ENCODE measurements at regions not wholly inside any gene's neighbourhood (a gene's known extent, or its start where the extent isn't known, plus 50 kb on each side); places are given as distances from the start of the nearest gene placed in this dataset.

DNA sequence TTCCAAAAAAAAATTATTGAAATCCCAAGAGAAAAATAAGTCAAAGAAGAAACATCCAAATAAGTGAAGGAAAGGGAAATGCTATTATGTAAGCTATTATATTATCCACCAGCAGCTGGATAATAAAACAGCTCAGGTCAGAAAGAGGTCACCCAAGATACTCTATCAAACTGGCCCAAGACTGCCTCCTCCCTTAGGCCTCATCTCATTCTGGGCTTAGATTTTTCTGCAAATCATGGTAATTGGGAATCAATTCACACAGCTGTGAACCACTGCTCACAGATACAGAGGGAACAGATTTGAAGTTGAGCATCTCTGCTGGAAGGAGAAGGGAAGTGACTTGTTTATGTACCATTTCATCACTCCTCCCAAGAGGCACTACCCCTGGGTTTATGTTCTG is 294.6 kb upstream of the DPPA4 start:
- Histone ChIP-seq H3K27ac (no peak overlapping the region), H3K4me1 (no peaks in the 10 kb centered on the region), H3K9me3 (no peaks in the 10 kb centered on the region), H3K4me3 (no peak overlapping the region), H3K27me3 (no peaks in the 10 kb centered on the region), H3K36me3 (no peaks in the 10 kb centered on the region)
- TF ChIP-seq, protein P1, sequence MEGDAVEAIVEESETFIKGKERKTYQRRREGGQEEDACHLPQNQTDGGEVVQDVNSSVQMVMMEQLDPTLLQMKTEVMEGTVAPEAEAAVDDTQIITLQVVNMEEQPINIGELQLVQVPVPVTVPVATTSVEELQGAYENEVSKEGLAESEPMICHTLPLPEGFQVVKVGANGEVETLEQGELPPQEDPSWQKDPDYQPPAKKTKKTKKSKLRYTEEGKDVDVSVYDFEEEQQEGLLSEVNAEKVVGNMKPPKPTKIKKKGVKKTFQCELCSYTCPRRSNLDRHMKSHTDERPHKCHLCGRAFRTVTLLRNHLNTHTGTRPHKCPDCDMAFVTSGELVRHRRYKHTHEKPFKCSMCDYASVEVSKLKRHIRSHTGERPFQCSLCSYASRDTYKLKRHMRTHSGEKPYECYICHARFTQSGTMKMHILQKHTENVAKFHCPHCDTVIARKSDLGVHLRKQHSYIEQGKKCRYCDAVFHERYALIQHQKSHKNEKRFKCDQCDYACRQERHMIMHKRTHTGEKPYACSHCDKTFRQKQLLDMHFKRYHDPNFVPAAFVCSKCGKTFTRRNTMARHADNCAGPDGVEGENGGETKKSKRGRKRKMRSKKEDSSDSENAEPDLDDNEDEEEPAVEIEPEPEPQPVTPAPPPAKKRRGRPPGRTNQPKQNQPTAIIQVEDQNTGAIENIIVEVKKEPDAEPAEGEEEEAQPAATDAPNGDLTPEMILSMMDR (IDR thresholded peaks at IDR 0.05) = no peak
- no peak for TF ChIP-seq POLR2A (IDR thresholded peaks at IDR 0.05)
- no peak for DNase-seq
- intact Hi-C loops (cut with DNase I; ENCODE audit: low total_unique reads) = no loop called here

DNA sequence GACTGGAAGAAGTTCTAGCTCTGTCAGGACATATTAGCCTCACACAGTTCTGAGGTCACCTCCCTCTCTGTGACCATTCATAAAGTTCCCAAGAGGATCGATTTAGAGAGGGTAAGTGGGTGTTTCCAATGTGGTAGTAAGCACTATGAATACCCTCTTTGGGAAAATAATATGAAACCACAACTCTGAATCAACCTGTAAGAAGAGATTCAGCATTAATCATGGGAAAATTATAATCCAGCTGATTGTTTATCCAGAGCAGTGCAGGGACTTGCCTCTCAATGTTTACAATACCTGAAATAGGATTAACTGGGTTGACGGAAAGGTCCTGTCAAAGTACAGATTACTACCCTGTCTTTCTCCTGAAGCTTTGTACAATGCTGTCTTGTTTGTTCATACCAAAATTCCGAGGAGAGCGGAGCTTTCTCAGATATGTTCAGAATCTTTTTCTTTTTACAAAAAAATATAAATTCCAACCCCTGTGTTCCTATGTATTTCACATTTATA is 302.9 kb upstream of the DPPA4 start:
- H3K27ac ChIP-seq = no peak overlapping the region
- no peaks in the 10 kb centered on the region for H3K36me3 ChIP-seq
- intact Hi-C loops (cut with DNase I; ENCODE audit: low total_unique reads) = no loop called here
- no peaks in the 10 kb centered on the region for H3K9me3 ChIP-seq
- H3K27me3 ChIP-seq = no peaks in the 10 kb centered on the region
- no peak for DNase-seq
- no peaks in the 10 kb centered on the region for H3K4me1 ChIP-seq
- TF ChIP-seq, protein P1 (IDR thresholded peaks at IDR 0.05) = no peak
- TF ChIP-seq POLR2A (IDR thresholded peaks at IDR 0.05) = no peak
- H3K4me3 ChIP-seq = no peak overlapping the region

DNA sequence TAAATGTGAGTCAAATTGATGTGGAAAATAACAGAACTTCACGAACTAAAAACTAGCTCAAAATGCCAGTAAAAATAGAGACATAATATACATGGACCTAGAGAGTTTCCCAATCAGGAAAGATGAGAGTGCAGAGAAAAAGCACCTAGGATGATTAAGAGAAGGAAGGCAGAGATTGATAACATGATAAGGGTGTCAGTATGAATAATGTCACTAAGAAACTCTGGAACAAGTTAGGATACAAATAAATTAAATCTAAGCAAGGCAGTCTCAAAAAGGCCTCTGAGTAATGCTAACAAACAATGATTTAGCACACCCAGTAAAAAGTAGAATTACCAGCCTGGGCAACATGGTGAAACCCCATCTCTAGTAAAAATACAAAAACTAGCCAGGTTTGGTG is 304.7 kb upstream of the DPPA4 start:
- H3K9me3 ChIP-seq = no peaks in the 10 kb centered on the region
- no peaks in the 10 kb centered on the region for H3K4me1 ChIP-seq
- H3K27me3 ChIP-seq = no peaks in the 10 kb centered on the region
- no peaks in the 10 kb centered on the region for H3K36me3 ChIP-seq
- no peak overlapping the region for H3K27ac ChIP-seq
- TF ChIP-seq, protein P1 (IDR thresholded peaks at IDR 0.05) = no peak
- TF ChIP-seq POLR2A (IDR thresholded peaks at IDR 0.05) = no peak
- H3K4me3 ChIP-seq = no peak overlapping the region
- no peak for DNase-seq
- intact Hi-C loops (cut with DNase I; ENCODE audit: low total_unique reads) = no loop called here

DNA sequence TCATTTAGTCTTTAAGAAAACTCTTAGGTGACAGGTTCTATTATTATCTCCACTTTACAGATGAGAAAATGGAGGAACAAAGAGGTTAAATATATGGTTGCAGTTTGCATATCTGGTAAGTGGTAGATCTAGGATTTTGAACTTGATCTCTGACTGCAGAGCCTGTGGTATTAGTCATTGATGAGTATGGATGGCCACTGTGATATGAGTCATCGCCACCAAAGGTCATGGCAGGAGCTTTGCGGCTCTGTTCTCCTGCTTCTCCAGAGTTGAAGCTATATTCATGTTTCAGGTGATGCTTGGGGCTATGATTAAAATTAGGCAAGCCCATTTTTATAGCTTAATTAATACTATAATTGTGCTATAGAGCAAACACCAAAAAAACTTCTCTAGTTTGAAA is 306.2 kb upstream of the DPPA4 start:
- no peaks in the 10 kb centered on the region for H3K27me3 ChIP-seq

DNA sequence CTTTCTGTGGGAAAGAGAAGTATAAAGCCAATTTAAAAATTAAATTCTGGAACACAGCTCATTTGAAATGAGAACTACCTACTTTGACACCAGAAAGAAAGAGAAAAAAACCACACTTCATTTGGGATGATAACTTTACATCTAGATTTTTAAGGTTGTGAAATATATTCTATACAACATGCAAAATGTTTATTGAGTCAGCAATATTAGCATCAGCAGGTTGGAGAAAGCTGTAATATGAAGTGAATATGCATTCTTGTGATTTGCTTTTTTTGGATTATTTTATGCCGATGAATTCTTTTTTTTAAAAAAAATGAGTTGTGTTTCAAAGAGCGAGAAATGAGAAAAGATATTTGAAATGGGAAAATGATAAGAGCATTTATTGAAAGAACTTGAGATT is 307.0 kb upstream of the DPPA4 start:
- no peaks in the 10 kb centered on the region for H3K27me3 ChIP-seq
- H3K27ac ChIP-seq = no peak overlapping the region
- TF ChIP-seq, protein P1 (IDR thresholded peaks at IDR 0.05) = no peak
- TF ChIP-seq POLR2A (IDR thresholded peaks at IDR 0.05) = no peak
- intact Hi-C loops (cut with DNase I; ENCODE audit: low total_unique reads) = no loop called here
- H3K4me1 ChIP-seq = no peaks in the 10 kb centered on the region
- no peaks in the 10 kb centered on the region for H3K36me3 ChIP-seq
- no peak overlapping the region for H3K4me3 ChIP-seq
- H3K9me3 ChIP-seq = no peaks in the 10 kb centered on the region
- DNase-seq = no peak

More for the DNA sequence above, 306.2 kb upstream of the DPPA4 start:
- intact Hi-C loops (cut with DNase I; ENCODE audit: low total_unique reads) = no loop called here
- no peaks in the 10 kb centered on the region for H3K4me1 ChIP-seq
- TF ChIP-seq, protein P1 (IDR thresholded peaks at IDR 0.05) = no peak
- TF ChIP-seq POLR2A (IDR thresholded peaks at IDR 0.05) = no peak
- H3K27ac ChIP-seq = no peak overlapping the region
- H3K9me3 ChIP-seq = no peaks in the 10 kb centered on the region
- no peaks in the 10 kb centered on the region for H3K36me3 ChIP-seq
- H3K4me3 ChIP-seq = no peak overlapping the region
- DNase-seq = no peak

Data from uterus (tissue), 3 donors.